Left lobe of liver (tissue), 2 donors: ENCODE measurements at regions not wholly inside any gene's neighbourhood (a gene's known extent, or its start where the extent isn't known, plus 50 kb on each side); places are given as distances from the start of the nearest gene placed in this dataset.

ENCODE experiments used
- ATAC-seq: fragments of 200-7000 bp; cut with Tn5 transposase; one replicate; pipeline ENCODE4 v1.9.1; 2020; ENCODE audit warnings: mild to moderate bottlenecking, moderate library complexity
- DNase-seq: peaks from one replicate; pipeline ENCODE4 v3.0.0-alpha.2; 2020; ENCODE audit warnings: low spot score
- donor health status: DM: no; HTN: no; CAD: no; lungs with moderate emphysema.
- donor health status: DM: no; HTN: yes; CAD: no.

GRCh38 chr1:163864207-163864606, 542.5 kb downstream of the NUF2 start:
- no peak for DNase-seq
- no peak for ATAC-seq

GRCh38 chr1:163866564-163866963, 544.8 kb downstream of the NUF2 start:
- ATAC-seq (no peak), DNase-seq (no peak)

GRCh38 chr1:163870666-163871065, 548.9 kb downstream of the NUF2 start:
- DNase-seq (no peak), ATAC-seq (no peak)

GRCh38 chr1:163872067-163872466, 550.3 kb downstream of the NUF2 start:
- no peak for DNase-seq
- ATAC-seq = no peak

GRCh38 chr1:163874070-163874469, 552.3 kb downstream of the NUF2 start:
- DNase-seq (no peak), ATAC-seq (no peak)

GRCh38 chr1:163875200-163875926, 553.6 kb downstream of the NUF2 start:
- ATAC-seq = no peak
- no peak for DNase-seq

- ATAC-seq = no peak
- no peak for DNase-seq
Observed at GRCh38 chr1:163875927-163876320, 554.2 kb downstream of the NUF2 start.

- DNase-seq = no peak
- ATAC-seq = no peak
Observed at GRCh38 chr1:163876546-163876945, 554.8 kb downstream of the NUF2 start.

GRCh38 chr1:163877016-163877415, 555.3 kb downstream of the NUF2 start:
- no peak for DNase-seq
- no peak for ATAC-seq

- no peak for ATAC-seq
- no peak for DNase-seq
Observed at GRCh38 chr1:163885510-163885909, 563.8 kb downstream of the NUF2 start.

- ATAC-seq (no peak), DNase-seq (no peak)
Observed at GRCh38 chr1:163896001-163896400, 574.2 kb downstream of the NUF2 start.

GRCh38 chr1:163897412-163898155, 575.8 kb downstream of the NUF2 start:
- DNase-seq (no peak), ATAC-seq (no peak)

GRCh38 chr1:163906283-163906682, 584.5 kb downstream of the NUF2 start:
- ATAC-seq (no peak), DNase-seq (no peak)

- ATAC-seq (no peak), DNase-seq (no peak)
Observed at GRCh38 chr1:163912170-163912884, 590.6 kb downstream of the NUF2 start.

- ATAC-seq (no peak), DNase-seq (no peak)
Observed at GRCh38 chr1:163914785-163915413, 593.1 kb downstream of the NUF2 start.

- ATAC-seq = no peak
Observed at GRCh38 chr1:163922743-163923201, 601.0 kb downstream of the NUF2 start.

GRCh38 chr1:163924041-163924440, 602.3 kb downstream of the NUF2 start:
- DNase-seq = no peak
- no peak for ATAC-seq

More at GRCh38 chr1:163922743-163923201, 601.0 kb downstream of the NUF2 start:
- no peak for DNase-seq

GRCh38 chr1:163927493-163927892, 605.7 kb downstream of the NUF2 start:
- ATAC-seq (no peak), DNase-seq (no peak)

- ATAC-seq = no peak
- DNase-seq = no peak
Observed at GRCh38 chr1:163928069-163928468, 606.3 kb downstream of the NUF2 start.

GRCh38 chr1:163928651-163929050, 606.9 kb downstream of the NUF2 start:
- DNase-seq = no peak
- ATAC-seq = no peak

- no peak for DNase-seq
- ATAC-seq = no peak
Observed at GRCh38 chr1:163932901-163933300, 611.1 kb downstream of the NUF2 start.
